Prostate gland (tissue), 2 donors: ENCODE measurements at regions not wholly inside any gene's neighbourhood (a gene's known extent, or its start where the extent isn't known, plus 50 kb on each side); places are given as distances from the start of the nearest gene placed in this dataset.
A peak's percentile ranks its signal among the peaks of the same experiment; 100 is the strongest.

Experiments
- DNase-seq: peaks from one replicate; pipeline ENCODE4 v3.0.0-alpha.2; 2019; ENCODE audit warnings: low spot score
- H3K27ac ChIP-seq, 2 donors: fragments of 200-600 bp; sonication (generic); 2 replicates each; pipeline ENCODE4 v1.5.1; 2017 to 2019
- H3K27me3 ChIP-seq: fragments of 200-600 bp; sonication (generic); replicated peaks from 2 replicates; pipeline ENCODE4 v1.5.1; 2019; ENCODE audit not compliant: insufficient read depth
- H3K36me3 ChIP-seq, 2 donors: fragments of 200-600 bp; sonication (generic); 1 replicate in 1 of 2; 2 replicates in 1 of 2; pipeline versions ENCODE4 v1.5.1 to v1.8.1; 2017 to 2019
- H3K4me1 ChIP-seq: fragments of 200-600 bp; sonication (generic); replicated peaks from 2 replicates; pipeline ENCODE4 v1.5.1; 2019
- H3K4me3 ChIP-seq, 2 donors: fragments of 200-600 bp; sonication (generic); 2 replicates each; pipeline ENCODE4 v1.5.1; 2017 to 2019
- H3K9me3 ChIP-seq: fragments of 200-600 bp; sonication (generic); 2 replicates; pipeline ENCODE4 v1.5.1; 2017
- CTCF ChIP-seq, 4 experiments: fragments of 200-600 bp in 2 of 4; fragments of 450-650 bp in 2 of 4; sonication (generic) in 2 of 4; IDR thresholded peaks; 1 replicate in 3 of 4; 2 replicates in 1 of 4; pipeline ENCODE4 v1.5.1; 2016 to 2019; ENCODE audit warnings: antibody characterized with exemption in 4 of 4, mild to moderate bottlenecking in 2 of 4, moderate library complexity in 2 of 4
- POLR2A ChIP-seq: fragments of 450-650 bp; IDR thresholded peaks from one replicate; pipeline ENCODE4 v1.6.1; 2016; ENCODE audit warnings: antibody characterized with exemption, mild to moderate bottlenecking
- POLR2AphosphoS5 ChIP-seq: sonication (generic); formaldehyde crosslinking; IDR thresholded peaks from one replicate; pipeline ENCODE4 v1.6.1; 2017; ENCODE audit warnings: antibody characterized with exemption
- WGBS: methylation state at CpG from one replicate; pipeline ENCODE4 v1.1.5; 2018; 5-methylcytosine and 5-hydroxymethylcytosine counted together
- intact Hi-C: fragments of 100-400 bp; cut with DNase I; formaldehyde crosslinking; loops from one replicate; pipeline ENCODE4 v1.14.2; 2022

DNA sequence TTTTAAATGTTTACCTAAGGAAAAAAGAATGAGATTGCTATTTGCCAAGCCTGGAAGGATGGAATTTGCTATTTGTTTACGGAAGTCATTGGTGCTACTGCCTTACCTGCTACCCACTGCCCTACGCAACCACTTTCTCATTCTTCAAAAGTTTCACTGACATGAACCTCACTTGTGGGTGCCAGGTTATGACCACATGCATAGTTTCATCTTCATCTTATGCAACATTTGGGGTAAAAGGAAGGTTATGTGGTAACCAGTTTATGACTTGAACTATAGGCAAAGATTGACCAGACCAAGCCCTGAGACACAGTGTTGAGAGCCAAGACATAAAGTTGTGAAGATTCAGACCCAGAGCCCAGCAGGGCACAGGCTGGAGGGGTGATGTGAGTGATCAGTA is 142.5 kb downstream of the LACC1 start:
- no peak for DNase-seq
- H3K9me3 ChIP-seq = no peaks in the 10 kb centered on the region
- 54% methylated on average over 2 of the region's 2 CpGs for WGBS
- H3K4me1 ChIP-seq = no peaks in the 10 kb centered on the region
- intact Hi-C loops = no loop called here
- no peak overlapping the region for H3K4me3 ChIP-seq
- TF ChIP-seq POLR2AphosphoS5 = peak; percentile 20
- TF ChIP-seq CTCF (IDR thresholded peaks at IDR 0.05) = no peak
- H3K27me3 ChIP-seq = no peaks in the 10 kb centered on the region
- no peak overlapping the region for H3K27ac ChIP-seq
- H3K36me3 ChIP-seq = no peaks in the 10 kb centered on the region

GRCh38 chr13:44024167-44024845 is 144.6 kb downstream of the LACC1 start:
- WGBS = 90% methylated on average over 5 of the region's 5 CpGs
- no peaks in the 10 kb centered on the region for H3K27me3 ChIP-seq

GRCh38 chr13:44024846-44025195 is 145.1 kb downstream of the LACC1 start:
- no peak for DNase-seq
- no peak overlapping the region for H3K27ac ChIP-seq
- no peaks in the 10 kb centered on the region for H3K36me3 ChIP-seq
- no peaks in the 10 kb centered on the region for H3K27me3 ChIP-seq
- no peaks in the 10 kb centered on the region for H3K4me1 ChIP-seq
- H3K9me3 ChIP-seq = no peaks in the 10 kb centered on the region
- no peak for TF ChIP-seq POLR2A
- no peak for TF ChIP-seq CTCF (IDR thresholded peaks at IDR 0.05)
- TF ChIP-seq POLR2AphosphoS5 = no peak
- no peak overlapping the region for H3K4me3 ChIP-seq
- WGBS = 70% methylated on average over 4 of the region's 4 CpGs
- intact Hi-C loops = no loop called here

More at GRCh38 chr13:44024167-44024845, 144.6 kb downstream of the LACC1 start:
- Histone ChIP-seq H3K27ac (no peak overlapping the region), H3K4me3 (no peak overlapping the region), H3K9me3 (no peaks in the 10 kb centered on the region), H3K4me1 (no peaks in the 10 kb centered on the region), H3K36me3 (no peaks in the 10 kb centered on the region)
- TF ChIP-seq CTCF (IDR thresholded peaks at IDR 0.05) (no peak), POLR2A (no peak), POLR2AphosphoS5 (no peak)
- no peak for DNase-seq
- intact Hi-C loops = no loop called here

GRCh38 chr13:44026194-44026593 is 146.5 kb downstream of the LACC1 start:
- Histone ChIP-seq H3K27me3 (no peaks in the 10 kb centered on the region), H3K27ac (no peak overlapping the region), H3K4me1 (no peaks in the 10 kb centered on the region), H3K9me3 (no peaks in the 10 kb centered on the region), H3K4me3 (no peak overlapping the region), H3K36me3 (no peaks in the 10 kb centered on the region)
- 95% methylated on average over 4 of the region's 4 CpGs for WGBS
- no peak for DNase-seq
- intact Hi-C loops = no loop called here
- TF ChIP-seq POLR2AphosphoS5 (no peak), CTCF (IDR thresholded peaks at IDR 0.05) (no peak), POLR2A (no peak)

DNA sequence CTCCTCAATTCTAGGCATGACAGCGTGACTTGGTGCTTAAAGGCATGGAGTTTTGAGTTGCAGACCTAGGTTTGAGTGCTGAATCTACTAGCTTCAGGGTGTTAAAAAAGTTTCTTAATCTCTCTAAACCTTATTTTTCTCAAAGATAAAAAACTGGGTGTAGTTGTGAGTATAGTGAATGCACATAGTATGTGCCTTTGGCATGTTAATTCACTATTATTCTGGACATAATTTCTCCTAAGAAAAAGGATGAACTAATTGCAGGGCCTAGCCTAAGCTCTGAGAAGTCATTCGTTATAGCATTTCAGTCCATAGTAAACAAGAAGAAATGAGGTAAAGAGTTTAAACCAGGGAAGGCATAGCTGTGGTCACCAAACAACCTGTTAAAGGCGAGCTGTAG is 149.0 kb downstream of the LACC1 start:
- TF ChIP-seq POLR2A = no peak
- Histone ChIP-seq H3K27ac (no peak overlapping the region), H3K36me3 (no peaks in the 10 kb centered on the region), H3K4me3 (no peak overlapping the region), H3K27me3 (no peaks in the 10 kb centered on the region), H3K4me1 (no peaks in the 10 kb centered on the region), H3K9me3 (no peaks in the 10 kb centered on the region)
- DNase-seq = no peak
- intact Hi-C loops = no loop called here
- 92% methylated on average over 3 of the region's 3 CpGs for WGBS
